HEK293T (cell line): ENCODE measurements at regions not wholly inside any gene's neighbourhood (a gene's known extent, or its start where the extent isn't known, plus 50 kb on each side); places are given as distances from the start of the nearest gene placed in this dataset.

Experiments used
- CTCF ChIA-PET: fragments of 350-600 bp; formaldehyde crosslinking; extraction: SDS; loops from one replicate; lab custom pipeline; 2021; ENCODE audit warnings: antibody characterized with exemption, inconsistent platforms; lab: Yijun Ruan, JAX
- POLR2A ChIA-PET: fragments of 350-600 bp; formaldehyde crosslinking; extraction: SDS; loops from one replicate; lab custom pipeline; 2020; ENCODE audit warnings: antibody characterized with exemption, inconsistent platforms; lab: Yijun Ruan, JAX
- DNase-seq: peaks from one replicate; pipeline ENCODE4 v3.0.0; 2012; ENCODE audit warnings: mixed read lengths; ENCODE audit errors: extremely low spot score
- ARNT ChIP-seq: fragments of 450-650 bp; IDR thresholded peaks from 2 replicates; pipeline ENCODE4 v1.6.1; 2017; ENCODE audit warnings: mild to moderate bottlenecking
- BHLHE40 ChIP-seq: fragments of 450-650 bp; IDR thresholded peaks from 2 replicates; pipeline ENCODE4 v1.6.1; 2016; ENCODE audit warnings: mild to moderate bottlenecking, moderate library complexity, borderline replicate concordance
- CTBP1 ChIP-seq: fragments of 450-650 bp; IDR thresholded peaks from 2 replicates; pipeline ENCODE4 v1.6.1; 2016; ENCODE audit warnings: borderline replicate concordance
- ELF4 ChIP-seq: fragments of 450-650 bp; IDR thresholded peaks from 2 replicates; pipeline ENCODE4 v1.6.1; 2017; ENCODE audit warnings: antibody characterized with exemption
- FOXA1 ChIP-seq: fragments of 450-650 bp; IDR thresholded peaks from 2 replicates; pipeline ENCODE4 v1.6.1; 2016; ENCODE audit warnings: mild to moderate bottlenecking
- FOXK2 ChIP-seq: fragments of 450-650 bp; IDR thresholded peaks from 2 replicates; pipeline ENCODE4 v1.6.1; 2016; ENCODE audit warnings: mild to moderate bottlenecking
- FOXM1 ChIP-seq: fragments of 450-650 bp; IDR thresholded peaks from 2 replicates; pipeline ENCODE4 v1.6.1; 2017; ENCODE audit warnings: mild to moderate bottlenecking, borderline replicate concordance
- HDGF ChIP-seq: fragments of 450-650 bp; IDR thresholded peaks from 2 replicates; pipeline ENCODE4 v1.6.1; 2017; ENCODE audit warnings: antibody characterized with exemption, borderline replicate concordance
- L3MBTL2 ChIP-seq: fragments of 450-650 bp; conservative IDR thresholded peaks from 2 replicates; pipeline ENCODE4 v1.6.1; 2016; ENCODE audit warnings: mild to moderate bottlenecking
- LEF1 ChIP-seq: fragments of 450-650 bp; IDR thresholded peaks from 2 replicates; pipeline ENCODE4 v1.6.1; 2017; ENCODE audit warnings: mild to moderate bottlenecking, borderline replicate concordance
- NFRKB ChIP-seq: fragments of 450-650 bp; IDR thresholded peaks from 2 replicates; pipeline ENCODE4 v1.6.1; 2016; ENCODE audit warnings: mild to moderate bottlenecking, moderate library complexity
- PKNOX1 ChIP-seq: fragments of 450-650 bp; IDR thresholded peaks from 2 replicates; pipeline ENCODE4 v1.6.1; 2016
- SP1 ChIP-seq: fragments of 450-650 bp; IDR thresholded peaks from 2 replicates; pipeline ENCODE4 v1.6.1; 2017
- SUZ12 ChIP-seq: fragments of 450-650 bp; IDR thresholded peaks from 2 replicates; pipeline ENCODE4 v1.6.1; 2016; ENCODE audit warnings: mild to moderate bottlenecking
- TARDBP ChIP-seq: fragments of 450-650 bp; IDR thresholded peaks from 2 replicates; pipeline ENCODE4 v1.6.1; 2016
- ZNF384 ChIP-seq: fragments of 450-650 bp; IDR thresholded peaks from 2 replicates; pipeline ENCODE4 v1.6.1; 2016

GRCh38 chr21:16193496-16194094 lies 463.8 kb downstream of the USP25 start:
- ChIA-PET POLR2A (interaction anchor here (0.8 to 2.4 kb wide), 19 partner anchors 10 to 1129 kb away, joined by 3 to 16 read pairs (median 4); partner anchors contain the start of gene NRIP1), CTCF (interaction anchor here (0.6 to 1.1 kb wide), 6 partner anchors 80 to 451 kb away, joined by 3 to 5 read pairs (median 4); no protein-coding TSS in a partner anchor)
- TF ChIP-seq CTBP1 (no peak), SUZ12 (no peak), SP1 (no peak), BHLHE40 (no peak), ARNT (no peak), FOXA1 (no peak), PKNOX1 (no peak), ZNF384 (peak; percentile 82)
- no peak for DNase-seq

GRCh38 chr21:16194095-16194787 lies 464.5 kb downstream of the USP25 start:
- ChIA-PET CTCF (interaction anchor here (0.6 to 1.1 kb wide), 6 partner anchors 81 to 452 kb away, joined by 3 to 5 read pairs (median 4); no protein-coding TSS in a partner anchor), POLR2A (interaction anchor here (0.8 to 2.4 kb wide), 21 partner anchors 10 to 1129 kb away, joined by 3 to 16 read pairs (median 4); partner anchors contain the start of gene NRIP1)
- peak; percentile 96 for TF ChIP-seq PKNOX1
- TF ChIP-seq ZNF384: no peak
- TF ChIP-seq TARDBP: no peak
- no peak for TF ChIP-seq LEF1
- TF ChIP-seq FOXA1: no peak
- DNase-seq: peak; percentile 60

- DNase-seq: no peak
- TF ChIP-seq BHLHE40 (no peak), L3MBTL2 (peak; percentile 66)
- CTCF ChIA-PET: interaction anchor here (1.1 to 1.3 kb wide), 2 partner anchors 26 to 110 kb away, joined by 3 to 4 read pairs; no protein-coding TSS in a partner anchor
- POLR2A ChIA-PET: interaction anchor here (0.6 to 2.4 kb wide), 20 partner anchors 9 to 460 kb away, joined by 3 to 16 read pairs (median 4); no protein-coding TSS in a partner anchor
These were observed 465.2 kb downstream of the USP25 start for GRCh38 chr21:16194788-16195537.

- ChIA-PET CTCF (interaction anchor here (1.0 to 1.3 kb wide), 2 partner anchors 26 to 30 kb away, joined by 3 read pairs; no protein-coding TSS in a partner anchor), POLR2A (interaction anchor here (0.6 to 2.4 kb wide), 14 partner anchors 9 to 224 kb away, joined by 3 to 16 read pairs (median 4); no protein-coding TSS in a partner anchor)
- no peak for DNase-seq
- TF ChIP-seq L3MBTL2 (peak; percentile 57; the same call in 1 of the 2 replicates), FOXM1 (no peak)
These were observed 465.7 kb downstream of the USP25 start for GRCh38 chr21:16195538-16195910.

- POLR2A ChIA-PET: interaction anchor here (0.7 to 1.4 kb wide), 6 partner anchors 9 to 223 kb away, joined by 3 to 4 read pairs (median 3); no protein-coding TSS in a partner anchor
- CTCF ChIA-PET: interaction anchor here (1.0 to 1.3 kb wide), 2 partner anchors 27 to 30 kb away, joined by 3 read pairs; no protein-coding TSS in a partner anchor
- TF ChIP-seq ARNT (no peak), NFRKB (no peak), BHLHE40 (no peak), FOXA1 (no peak), FOXK2 (no peak), L3MBTL2 (no peak), HDGF (no peak), ELF4 (no peak), SP1 (no peak), FOXM1 (no peak)
- no peak for DNase-seq
These were observed 466.2 kb downstream of the USP25 start for GRCh38 chr21:16196001-16196400.

GRCh38 chr21:16198546-16198945 lies 468.8 kb downstream of the USP25 start:
- ChIA-PET CTCF (no interaction called here), POLR2A (no interaction called here)
- TF ChIP-seq ARNT: no peak
- TF ChIP-seq LEF1: no peak
- no peak for TF ChIP-seq L3MBTL2
- TF ChIP-seq ELF4: no peak
- no peak for TF ChIP-seq ZNF384
- no peak for TF ChIP-seq FOXM1
- TF ChIP-seq BHLHE40: no peak
- TF ChIP-seq TARDBP: no peak
- no peak for TF ChIP-seq PKNOX1
- TF ChIP-seq HDGF: no peak
- no peak for DNase-seq
